ENCODE measurements at regions not wholly inside any gene's neighbourhood (a gene's known extent, or its start where the extent isn't known, plus 50 kb on each side); places are given as distances from the start of the nearest gene placed in this dataset.

- no peak overlapping the region for H2AFZ ChIP-seq (ENCODE audit: insufficient read depth, low read depth, low read length, poor library complexity, severe bottlenecking)
- H3K27me3 ChIP-seq (replicated peaks in 1 of 4; ENCODE audit: control extremely low read depth in 1 of 4, control insufficient read depth in 3 of 4, insufficient read depth in 4 of 4, low read length in 3 of 4) = peaks cover 0 to 4% (median 0%) of the 10 kb centered on the region in 4 experiments
- H3K36me3 ChIP-seq (replicated peaks in 1 of 2; ENCODE audit: control extremely low read depth in 1 of 2, control insufficient read depth in 1 of 2, extremely low read depth in 1 of 2, insufficient read depth in 2 of 2, low read length in 1 of 2) = no peaks in the 10 kb centered on the region
- intact Hi-C loops (cut with micrococcal nuclease) = no loop called here
- DNase-seq (no peak), ATAC-seq (ENCODE audit: low read depth) (no peak)
- WGBS (ENCODE audit: insufficient coverage) = no CpG with 5 or more reads among the region's 2 CpGs
- Mint-ChIP-seq H3K27me3 (no peaks in the 10 kb centered on the region), H3K4me1 (peaks cover 3% of the 10 kb centered on the region), H3K4me3 (no peak overlapping the region), H3K9me3 (ENCODE audit: insufficient read depth) (no peaks in the 10 kb centered on the region), H3K27ac (no peak overlapping the region)
- ChIA-PET CTCF (no interaction called here), POLR2A (no interaction called here)
- H4K20me1 ChIP-seq (ENCODE audit: control insufficient read depth, insufficient read depth, low read length, poor library complexity, severe bottlenecking) = no peaks in the 10 kb centered on the region
- H3K9ac ChIP-seq (ENCODE audit: low read length) = no peak overlapping the region
- H3K9me3 ChIP-seq (ENCODE audit: control extremely low read depth in 1 of 3, control insufficient read depth in 2 of 3, insufficient read depth in 1 of 3, low read length in 2 of 3) = no peaks in the 10 kb centered on the region
- H3K4me3 ChIP-seq (ENCODE audit: control extremely low read depth in 1 of 5, extremely low read depth in 1 of 5, insufficient read depth in 1 of 5, low read depth in 2 of 5, low read length in 4 of 5) = no peak overlapping the region
- no peaks in the 10 kb centered on the region for H3K79me2 ChIP-seq (ENCODE audit: control insufficient read depth, insufficient read depth, low read length)
- H3K27ac ChIP-seq (ENCODE audit: low read length in 2 of 2) = no peak overlapping the region
- TF ChIP-seq, protein P1, sequence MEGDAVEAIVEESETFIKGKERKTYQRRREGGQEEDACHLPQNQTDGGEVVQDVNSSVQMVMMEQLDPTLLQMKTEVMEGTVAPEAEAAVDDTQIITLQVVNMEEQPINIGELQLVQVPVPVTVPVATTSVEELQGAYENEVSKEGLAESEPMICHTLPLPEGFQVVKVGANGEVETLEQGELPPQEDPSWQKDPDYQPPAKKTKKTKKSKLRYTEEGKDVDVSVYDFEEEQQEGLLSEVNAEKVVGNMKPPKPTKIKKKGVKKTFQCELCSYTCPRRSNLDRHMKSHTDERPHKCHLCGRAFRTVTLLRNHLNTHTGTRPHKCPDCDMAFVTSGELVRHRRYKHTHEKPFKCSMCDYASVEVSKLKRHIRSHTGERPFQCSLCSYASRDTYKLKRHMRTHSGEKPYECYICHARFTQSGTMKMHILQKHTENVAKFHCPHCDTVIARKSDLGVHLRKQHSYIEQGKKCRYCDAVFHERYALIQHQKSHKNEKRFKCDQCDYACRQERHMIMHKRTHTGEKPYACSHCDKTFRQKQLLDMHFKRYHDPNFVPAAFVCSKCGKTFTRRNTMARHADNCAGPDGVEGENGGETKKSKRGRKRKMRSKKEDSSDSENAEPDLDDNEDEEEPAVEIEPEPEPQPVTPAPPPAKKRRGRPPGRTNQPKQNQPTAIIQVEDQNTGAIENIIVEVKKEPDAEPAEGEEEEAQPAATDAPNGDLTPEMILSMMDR (IDR thresholded peaks at IDR 0.05) = no peak
- TF ChIP-seq EZH2 (IDR thresholded peaks at IDR 0.05; ENCODE audit: borderline replicate concordance, insufficient read depth, low read depth, low read length, poor library complexity, severe bottlenecking) = no peak
- H3K4me1 ChIP-seq (ENCODE audit: control insufficient read depth in 2 of 2, insufficient read depth in 2 of 2, low read length in 2 of 2) = no peaks in the 10 kb centered on the region
- no peak overlapping the region for H3K4me2 ChIP-seq (replicated peaks; ENCODE audit: low read depth, low read length, poor library complexity, severe bottlenecking)
These were observed 86.1 kb upstream of the IGFBP3 start for GRCh38 chr7:46007194-46007593.

- Histone ChIP-seq H3K4me2 (replicated peaks; ENCODE audit: low read depth, low read length, poor library complexity, severe bottlenecking) (no peak overlapping the region), H3K36me3 (replicated peaks in 1 of 2; ENCODE audit: control extremely low read depth in 1 of 2, control insufficient read depth in 1 of 2, extremely low read depth in 1 of 2, insufficient read depth in 2 of 2, low read length in 1 of 2) (no peaks in the 10 kb centered on the region), H4K20me1 (ENCODE audit: control insufficient read depth, insufficient read depth, low read length, poor library complexity, severe bottlenecking) (no peaks in the 10 kb centered on the region), H3K27me3 (replicated peaks in 1 of 4; ENCODE audit: control extremely low read depth in 1 of 4, control insufficient read depth in 3 of 4, insufficient read depth in 4 of 4, low read length in 3 of 4) (peaks cover 0 to 4% (median 0%) of the 10 kb centered on the region in 4 experiments), H3K9me3 (ENCODE audit: control extremely low read depth in 1 of 3, control insufficient read depth in 2 of 3, insufficient read depth in 1 of 3, low read length in 2 of 3) (no peaks in the 10 kb centered on the region), H3K4me3 (ENCODE audit: control extremely low read depth in 1 of 5, extremely low read depth in 1 of 5, insufficient read depth in 1 of 5, low read depth in 2 of 5, low read length in 4 of 5) (no peak overlapping the region), H3K4me1 (ENCODE audit: control insufficient read depth in 2 of 2, insufficient read depth in 2 of 2, low read length in 2 of 2) (no peaks in the 10 kb centered on the region), H3K27ac (ENCODE audit: low read length in 2 of 2) (no peak overlapping the region), H2AFZ (ENCODE audit: insufficient read depth, low read depth, low read length, poor library complexity, severe bottlenecking) (no peak overlapping the region), H3K9ac (ENCODE audit: low read length) (no peak overlapping the region), H3K79me2 (ENCODE audit: control insufficient read depth, insufficient read depth, low read length) (no peaks in the 10 kb centered on the region)
- H3K27ac Mint-ChIP-seq = no peak overlapping the region
- H3K4me3 Mint-ChIP-seq = no peak overlapping the region
- CTCF ChIA-PET = no interaction called here
- 33% methylated on average over 1 of the region's 1 CpG for WGBS (ENCODE audit: insufficient coverage)
- no peak for ATAC-seq (ENCODE audit: low read depth)
- POLR2A ChIA-PET = no interaction called here
- H3K27me3 Mint-ChIP-seq = no peaks in the 10 kb centered on the region
- H3K4me1 Mint-ChIP-seq = peaks cover 3% of the 10 kb centered on the region
- DNase-seq = no peak
- no peaks in the 10 kb centered on the region for H3K9me3 Mint-ChIP-seq (ENCODE audit: insufficient read depth)
- TF ChIP-seq EZH2 (IDR thresholded peaks at IDR 0.05; ENCODE audit: borderline replicate concordance, insufficient read depth, low read depth, low read length, poor library complexity, severe bottlenecking) = no peak
- TF ChIP-seq, protein P1 (IDR thresholded peaks at IDR 0.05) = no peak
- intact Hi-C loops (cut with micrococcal nuclease) = no loop called here
These were observed 85.7 kb upstream of the IGFBP3 start for GRCh38 chr7:46006723-46007122.
